Right lobe of liver (tissue), 4 donors: ENCODE measurements at regions not wholly inside any gene's neighbourhood (a gene's known extent, or its start where the extent isn't known, plus 50 kb on each side); places are given as distances from the start of the nearest gene placed in this dataset.

Source experiments
- POLR2A ChIP-seq: fragments of 450-650 bp; IDR thresholded peaks from one replicate; pipeline ENCODE4 v1.6.1; 2017; ENCODE audit warnings: antibody characterized with exemption, mild to moderate bottlenecking
- TF ChIP-seq, protein P1 (sequence below), 4 donors: fragments of 200-600 bp in 3 of 4; fragments of 450-650 bp in 1 of 4; IDR thresholded peaks; one replicate each; pipeline versions ENCODE4 v1.5.1 to v1.8.0; 2016 to 2022; ENCODE audit warnings: antibody characterized with exemption in 4 of 4, mild to moderate bottlenecking in 2 of 4
- donor health status: DM: no; HTN: no; CAD: no.
- donor health status: DM: no; HTN: no; CAD: no.
- donor health status: DM: no; HTN: yes; CAD: no.

DNA sequence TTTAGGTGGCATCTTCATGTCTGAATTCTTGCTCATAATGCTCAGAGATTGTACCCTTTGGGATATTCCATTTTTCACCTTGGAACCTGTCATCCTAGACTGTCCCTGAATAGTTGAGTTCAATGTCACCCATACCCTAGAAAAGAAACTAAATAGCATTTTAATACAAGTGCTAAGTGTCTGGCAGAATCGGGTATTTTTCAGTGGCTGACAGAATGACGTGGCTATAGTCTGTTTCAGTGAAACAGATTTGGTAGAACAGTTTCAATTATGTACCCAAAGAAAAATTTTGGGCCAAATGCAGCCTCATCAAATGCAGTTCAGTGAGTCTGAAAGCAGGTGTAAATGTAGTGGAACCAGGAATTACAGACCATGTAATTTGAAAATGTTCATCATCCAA lies 1041.2 kb downstream of the DTWD2 start:
- no peak for TF ChIP-seq POLR2A
- TF ChIP-seq, protein P1, sequence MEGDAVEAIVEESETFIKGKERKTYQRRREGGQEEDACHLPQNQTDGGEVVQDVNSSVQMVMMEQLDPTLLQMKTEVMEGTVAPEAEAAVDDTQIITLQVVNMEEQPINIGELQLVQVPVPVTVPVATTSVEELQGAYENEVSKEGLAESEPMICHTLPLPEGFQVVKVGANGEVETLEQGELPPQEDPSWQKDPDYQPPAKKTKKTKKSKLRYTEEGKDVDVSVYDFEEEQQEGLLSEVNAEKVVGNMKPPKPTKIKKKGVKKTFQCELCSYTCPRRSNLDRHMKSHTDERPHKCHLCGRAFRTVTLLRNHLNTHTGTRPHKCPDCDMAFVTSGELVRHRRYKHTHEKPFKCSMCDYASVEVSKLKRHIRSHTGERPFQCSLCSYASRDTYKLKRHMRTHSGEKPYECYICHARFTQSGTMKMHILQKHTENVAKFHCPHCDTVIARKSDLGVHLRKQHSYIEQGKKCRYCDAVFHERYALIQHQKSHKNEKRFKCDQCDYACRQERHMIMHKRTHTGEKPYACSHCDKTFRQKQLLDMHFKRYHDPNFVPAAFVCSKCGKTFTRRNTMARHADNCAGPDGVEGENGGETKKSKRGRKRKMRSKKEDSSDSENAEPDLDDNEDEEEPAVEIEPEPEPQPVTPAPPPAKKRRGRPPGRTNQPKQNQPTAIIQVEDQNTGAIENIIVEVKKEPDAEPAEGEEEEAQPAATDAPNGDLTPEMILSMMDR (IDR thresholded peaks at IDR 0.05): no peak
